ENCODE measurements at regions not wholly inside any gene's neighbourhood (a gene's known extent, or its start where the extent isn't known, plus 50 kb on each side); places are given as distances from the start of the nearest gene placed in this dataset.
"Not testable (repeated sequence)": the region's sequence is repeated elsewhere in the genome, so short reads cannot be mapped to it uniquely, and the experiment has no call there.

DNA sequence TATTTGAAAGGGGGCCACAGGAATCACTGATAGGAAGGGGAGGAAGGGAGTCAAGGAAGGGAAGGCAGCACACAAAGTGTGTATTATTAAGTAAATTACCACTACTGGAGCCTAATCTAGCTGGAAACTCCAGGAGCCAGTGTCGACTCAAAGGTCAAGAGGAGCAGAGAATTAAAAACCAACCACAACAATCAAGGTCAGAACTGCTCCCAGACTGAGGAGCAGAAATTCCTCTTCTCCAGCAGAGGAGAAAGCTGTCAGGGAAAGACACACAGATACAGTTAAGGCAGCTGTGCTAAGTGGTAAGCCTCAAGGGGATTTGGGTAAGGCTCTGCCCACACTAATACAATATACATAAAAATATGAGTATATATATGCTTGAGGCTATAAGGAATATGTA, 87.5 kb upstream of the PTPN13 start:
- DNase-seq (ENCODE audit: insufficient read length, low spot score) (no peak), FAIRE-seq (no peak)
- TF ChIP-seq, protein P1, sequence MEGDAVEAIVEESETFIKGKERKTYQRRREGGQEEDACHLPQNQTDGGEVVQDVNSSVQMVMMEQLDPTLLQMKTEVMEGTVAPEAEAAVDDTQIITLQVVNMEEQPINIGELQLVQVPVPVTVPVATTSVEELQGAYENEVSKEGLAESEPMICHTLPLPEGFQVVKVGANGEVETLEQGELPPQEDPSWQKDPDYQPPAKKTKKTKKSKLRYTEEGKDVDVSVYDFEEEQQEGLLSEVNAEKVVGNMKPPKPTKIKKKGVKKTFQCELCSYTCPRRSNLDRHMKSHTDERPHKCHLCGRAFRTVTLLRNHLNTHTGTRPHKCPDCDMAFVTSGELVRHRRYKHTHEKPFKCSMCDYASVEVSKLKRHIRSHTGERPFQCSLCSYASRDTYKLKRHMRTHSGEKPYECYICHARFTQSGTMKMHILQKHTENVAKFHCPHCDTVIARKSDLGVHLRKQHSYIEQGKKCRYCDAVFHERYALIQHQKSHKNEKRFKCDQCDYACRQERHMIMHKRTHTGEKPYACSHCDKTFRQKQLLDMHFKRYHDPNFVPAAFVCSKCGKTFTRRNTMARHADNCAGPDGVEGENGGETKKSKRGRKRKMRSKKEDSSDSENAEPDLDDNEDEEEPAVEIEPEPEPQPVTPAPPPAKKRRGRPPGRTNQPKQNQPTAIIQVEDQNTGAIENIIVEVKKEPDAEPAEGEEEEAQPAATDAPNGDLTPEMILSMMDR (IDR thresholded peaks at IDR 0.05; ENCODE audit: insufficient read depth, missing control alignments): no peak

DNA sequence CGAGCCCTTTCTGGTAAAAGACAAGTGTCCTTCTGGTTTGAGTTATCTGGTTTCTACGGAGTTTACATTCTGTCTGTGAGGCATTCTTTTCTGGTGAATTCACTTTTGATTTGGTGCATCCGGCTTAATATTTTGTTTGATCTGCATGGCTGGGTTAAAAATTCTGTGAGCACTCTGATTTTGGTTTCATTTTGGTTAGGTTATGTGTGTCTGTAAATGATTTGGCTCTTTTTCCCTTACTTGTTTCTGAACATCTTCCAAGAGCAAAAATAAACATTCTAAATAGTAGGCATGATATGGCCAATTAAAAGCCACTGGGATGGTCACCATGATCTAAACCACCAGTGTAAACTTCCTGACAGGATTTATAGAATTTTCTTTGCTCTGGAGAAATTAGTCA, 85.7 kb upstream of the PTPN13 start:
- DNase-seq (ENCODE audit: insufficient read length, low spot score): no peak
- TF ChIP-seq, protein P1 (IDR thresholded peaks at IDR 0.05; ENCODE audit: insufficient read depth, missing control alignments): no peak
- FAIRE-seq: no peak

DNA sequence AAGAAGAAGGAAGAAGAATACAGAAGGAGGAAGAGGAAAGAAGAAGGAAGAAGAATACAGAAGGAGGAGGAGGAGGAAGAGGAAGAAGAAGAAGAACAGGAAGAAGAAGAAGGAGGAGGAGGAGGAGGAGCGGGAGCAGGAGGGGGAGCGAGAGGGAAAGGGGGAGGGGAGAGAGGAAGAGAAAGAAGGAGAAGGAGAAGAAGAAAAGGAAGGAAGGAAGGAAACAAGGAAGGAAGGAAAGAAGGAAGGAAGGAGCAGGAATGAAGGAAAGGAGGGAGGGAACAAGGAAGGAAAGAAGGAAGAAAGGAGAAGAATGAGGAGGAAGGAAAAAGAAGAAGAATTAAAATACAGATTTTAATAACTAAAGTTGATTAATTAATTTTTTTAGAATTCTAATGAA, 82.5 kb upstream of the PTPN13 start:
- TF ChIP-seq, protein P1 (IDR thresholded peaks at IDR 0.05; ENCODE audit: insufficient read depth, missing control alignments): no peak
- FAIRE-seq (no peak), DNase-seq (ENCODE audit: insufficient read length, low spot score) (no peak)

DNA sequence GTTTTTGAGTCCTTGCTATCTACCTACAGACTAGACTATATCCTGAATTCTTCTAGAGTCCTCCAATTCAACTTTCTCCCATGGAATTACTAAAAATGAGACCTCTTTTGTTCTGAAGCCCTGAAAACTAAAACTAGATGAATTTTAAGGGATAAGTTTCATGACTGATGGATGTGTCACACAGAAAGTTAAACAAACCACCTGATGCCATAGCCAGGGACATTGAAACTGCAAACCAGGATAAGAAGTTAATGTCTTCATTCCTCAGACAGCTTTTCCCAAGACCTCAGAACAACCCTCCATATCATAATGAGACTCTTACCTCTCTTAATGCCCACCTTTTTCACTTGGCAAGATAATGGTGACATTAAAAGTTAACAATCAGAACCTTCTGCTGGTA, 81.5 kb upstream of the PTPN13 start:
- FAIRE-seq (no peak), DNase-seq (ENCODE audit: insufficient read length, low spot score) (no peak)
- TF ChIP-seq, protein P1 (IDR thresholded peaks at IDR 0.05; ENCODE audit: insufficient read depth, missing control alignments): no peak

DNA sequence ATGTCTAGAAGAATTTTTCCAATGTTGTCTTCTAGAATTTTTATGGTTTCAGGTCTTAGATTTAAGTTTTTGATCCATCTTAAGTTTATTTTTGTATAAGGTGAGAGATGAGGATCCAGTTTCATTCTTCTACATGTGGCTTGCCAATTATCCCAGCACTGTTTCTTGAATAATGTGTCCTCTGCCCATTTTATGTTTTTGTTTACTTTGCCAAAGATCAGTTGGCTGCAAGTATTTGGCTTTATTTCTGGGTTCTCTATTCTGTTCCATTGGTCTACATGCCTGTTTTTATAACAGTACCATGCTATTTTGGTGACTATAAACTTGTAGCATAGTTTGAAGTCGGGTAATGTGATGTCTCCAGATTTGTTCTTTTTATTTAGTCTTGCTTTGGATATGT, 78.2 kb upstream of the PTPN13 start:
- FAIRE-seq; DNase-seq (ENCODE audit: insufficient read length, low spot score): not testable (repeated sequence)

DNA sequence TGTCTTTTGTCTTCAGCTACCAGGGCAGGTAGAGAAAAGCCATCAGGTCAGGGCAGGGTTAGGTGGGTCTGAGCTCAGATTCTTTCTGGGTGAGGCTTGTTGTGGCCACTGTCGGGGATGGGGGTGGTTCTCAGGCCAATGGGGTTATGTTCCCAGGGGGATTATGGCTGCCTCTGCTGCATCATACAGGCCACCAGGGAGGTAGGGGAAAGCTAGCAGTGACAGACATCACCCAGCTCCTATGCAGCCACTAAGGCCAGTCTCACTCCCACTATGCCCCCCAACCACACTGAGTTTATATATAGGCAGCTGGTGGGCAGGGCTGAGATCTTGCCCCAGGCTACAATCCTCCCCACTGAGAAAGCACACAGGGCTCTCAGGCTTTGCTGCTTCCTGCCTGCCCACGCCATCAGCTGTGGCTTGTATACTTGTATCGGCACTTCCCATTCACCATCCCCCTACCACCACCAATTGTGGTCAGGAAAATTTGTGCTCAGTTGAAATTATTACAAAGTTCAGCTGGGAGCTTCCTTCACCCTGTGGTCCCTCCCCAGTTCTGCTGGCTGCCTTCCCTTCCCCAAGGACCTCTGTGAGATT, 72.6 kb upstream of the PTPN13 start:
- no peak for DNase-seq (ENCODE audit: insufficient read length, low spot score)
- TF ChIP-seq, protein P1 (IDR thresholded peaks at IDR 0.05; ENCODE audit: insufficient read depth, missing control alignments): no peak
- no peak for FAIRE-seq

DNA sequence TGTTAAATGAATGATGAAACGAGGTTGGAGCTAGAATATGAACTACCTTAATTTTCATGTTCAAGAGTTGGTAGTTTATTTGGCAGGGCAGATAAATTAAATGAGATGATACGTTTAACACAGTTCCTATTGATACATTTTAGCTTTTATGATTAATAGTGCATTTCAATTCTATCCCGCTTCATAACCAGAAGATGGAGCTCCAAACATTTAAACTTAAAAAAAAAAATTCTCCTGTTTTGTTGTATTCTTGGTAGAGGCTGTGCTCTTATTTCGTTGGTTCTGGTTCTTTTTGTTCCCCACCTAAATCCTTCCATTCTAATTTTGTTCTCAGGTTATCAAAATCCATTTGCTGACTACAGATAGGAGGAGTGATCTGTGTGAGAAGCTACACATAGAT, 71.8 kb upstream of the PTPN13 start:
- TF ChIP-seq, protein P1 (IDR thresholded peaks at IDR 0.05; ENCODE audit: insufficient read depth, missing control alignments): no peak
- DNase-seq (ENCODE audit: insufficient read length, low spot score) (no peak), FAIRE-seq (no peak)

DNA sequence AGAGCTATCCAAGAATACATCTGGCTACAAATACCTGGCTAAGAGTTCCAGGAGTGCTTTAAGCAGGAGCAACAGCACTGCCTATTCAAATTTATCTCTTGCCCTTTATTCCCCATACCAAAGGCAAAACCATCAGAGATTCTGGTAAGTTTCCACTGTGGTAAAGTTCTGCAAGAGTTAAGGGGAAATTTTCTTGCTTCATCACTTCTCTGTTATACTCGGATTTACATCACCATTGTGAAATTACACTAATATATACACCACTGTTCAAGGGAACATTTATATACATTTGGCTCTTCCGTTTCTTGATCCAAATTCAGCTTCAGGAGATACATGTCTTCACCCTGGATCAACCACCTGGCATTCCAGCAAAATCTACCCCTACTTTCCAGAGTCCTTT, 70.8 kb upstream of the PTPN13 start:
- TF ChIP-seq, protein P1 (IDR thresholded peaks at IDR 0.05; ENCODE audit: insufficient read depth, missing control alignments): no peak
- DNase-seq (ENCODE audit: insufficient read length, low spot score) (no peak), FAIRE-seq (no peak)

DNA sequence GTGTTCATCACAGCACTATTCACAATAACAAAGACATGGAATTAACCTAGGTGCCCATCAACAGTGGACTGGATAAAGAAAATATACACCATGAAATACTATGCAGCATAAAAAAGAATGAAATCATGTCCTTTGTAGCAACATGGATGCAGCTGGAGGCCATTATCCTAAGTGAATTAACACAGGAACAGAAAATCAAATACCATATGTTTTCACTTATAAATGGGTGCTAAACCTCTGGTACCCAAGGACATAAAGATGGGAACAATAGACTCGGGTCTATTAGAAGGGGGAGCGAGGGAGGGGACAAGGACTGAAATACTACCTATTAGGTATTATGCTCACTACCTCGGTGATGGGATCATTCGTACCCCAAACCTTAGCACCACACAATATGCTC, 66.4 kb upstream of the PTPN13 start:
- FAIRE-seq; DNase-seq (ENCODE audit: insufficient read length, low spot score): not testable (repeated sequence)
